COLO668 (cell line): ENCODE measurements at regions not wholly inside any gene's neighbourhood (a gene's known extent, or its start where the extent isn't known, plus 50 kb on each side); places are given as distances from the start of the nearest gene placed in this dataset.

Experiments used
- DNase-seq: peaks from one replicate; lab custom pipeline; 2025; ENCODE audit not compliant: unreplicated experiment; lab: John Stamatoyannopoulos, UW

DNA sequence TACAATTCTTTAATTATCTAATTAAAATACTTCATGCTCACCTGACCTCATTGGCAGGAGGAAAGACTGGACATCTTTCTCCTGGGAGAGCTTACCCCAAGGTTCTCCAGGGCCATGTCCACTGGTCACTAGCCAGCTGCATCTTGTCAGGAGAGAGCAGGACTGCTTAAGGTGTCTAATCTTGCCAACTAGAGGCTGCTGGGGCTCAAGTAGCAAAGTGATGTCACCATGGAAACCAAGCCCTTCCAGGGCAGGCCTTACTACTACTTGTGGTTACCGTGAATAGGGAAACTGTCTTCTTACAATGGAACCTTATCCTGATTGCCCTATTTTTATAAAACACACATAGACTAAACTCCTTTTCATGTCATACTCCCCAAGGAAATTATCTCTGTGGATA is 376.4 kb downstream of the SNAPC1 start:
- DNase-seq, result no peak

DNA sequence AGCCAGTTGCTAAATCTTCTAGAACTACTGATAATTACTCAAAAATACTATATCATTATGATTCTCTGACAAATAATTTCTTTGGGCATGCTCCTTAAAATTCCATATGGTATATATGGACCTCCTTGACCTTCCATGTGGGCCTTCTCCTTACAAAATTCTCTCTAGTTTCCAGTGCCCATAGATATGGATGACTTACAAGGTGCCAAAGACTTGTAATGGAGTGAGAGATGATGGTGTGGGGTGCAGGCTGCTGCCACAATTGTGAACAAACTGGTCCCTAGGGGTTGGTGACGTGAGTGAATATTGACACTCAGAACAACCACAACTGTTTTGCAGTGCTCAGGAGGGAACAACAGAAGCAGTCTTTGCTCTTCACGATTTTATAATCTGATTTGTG is 378.9 kb downstream of the SNAPC1 start:
- DNase-seq, result no peak

DNA sequence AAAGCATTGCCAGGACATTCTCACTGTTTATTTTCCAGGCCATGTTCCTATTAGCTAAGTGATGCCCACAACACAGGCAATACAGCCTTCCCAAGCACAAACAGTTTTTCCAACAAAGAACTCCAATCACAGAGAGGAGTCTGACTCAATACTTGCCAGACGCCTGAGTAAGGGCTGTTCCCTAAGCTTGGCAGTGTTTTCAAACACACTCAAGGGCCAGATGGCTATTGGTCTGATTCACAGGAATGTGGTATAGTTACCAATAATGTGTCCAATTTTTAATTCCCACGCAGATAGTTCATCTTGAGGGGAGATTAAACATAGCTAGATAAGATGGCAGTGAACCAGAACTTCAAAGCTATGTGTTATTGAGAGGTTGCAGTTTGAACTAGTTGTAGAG is 381.0 kb downstream of the SNAPC1 start:
- DNase-seq, result no peak

DNA sequence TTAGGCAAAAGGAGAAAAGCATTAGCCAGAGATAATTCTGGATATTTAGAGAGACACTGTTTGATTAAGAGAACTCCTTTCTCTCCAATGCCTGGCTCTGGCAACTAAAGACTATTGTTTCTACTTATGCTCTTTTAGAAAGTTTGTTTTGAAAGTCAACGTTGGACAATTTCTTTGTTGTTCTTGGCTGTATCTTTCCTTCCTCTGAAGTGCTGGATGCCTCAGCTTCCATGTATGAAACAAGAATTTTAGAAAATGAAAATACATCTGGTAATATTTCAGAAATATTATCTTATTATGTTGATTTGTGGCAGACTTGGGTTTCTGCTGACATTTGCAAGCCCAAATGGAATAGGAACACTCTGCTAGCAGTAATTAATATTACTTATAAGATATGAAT is 382.6 kb downstream of the SNAPC1 start:
- DNase-seq, result no peak

DNA sequence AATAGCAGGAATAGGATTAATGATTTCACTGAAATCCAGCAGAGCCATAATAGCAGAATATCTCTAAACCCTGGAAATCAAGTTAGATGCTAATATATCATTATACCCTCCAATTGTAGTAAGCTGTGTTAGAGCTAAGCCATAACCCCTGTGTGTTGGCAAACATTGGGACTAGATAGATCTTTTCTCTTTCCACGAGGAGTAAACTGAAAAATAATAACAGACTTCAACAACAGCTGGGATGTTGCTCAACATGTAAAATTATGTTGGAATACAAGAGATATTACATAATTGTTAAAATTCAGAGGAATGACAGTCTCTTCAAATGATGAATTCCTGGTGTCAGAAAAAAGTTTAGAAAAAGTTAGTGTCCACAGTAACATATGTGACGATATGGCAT is 383.8 kb downstream of the SNAPC1 start:
- no peak for DNase-seq

DNA sequence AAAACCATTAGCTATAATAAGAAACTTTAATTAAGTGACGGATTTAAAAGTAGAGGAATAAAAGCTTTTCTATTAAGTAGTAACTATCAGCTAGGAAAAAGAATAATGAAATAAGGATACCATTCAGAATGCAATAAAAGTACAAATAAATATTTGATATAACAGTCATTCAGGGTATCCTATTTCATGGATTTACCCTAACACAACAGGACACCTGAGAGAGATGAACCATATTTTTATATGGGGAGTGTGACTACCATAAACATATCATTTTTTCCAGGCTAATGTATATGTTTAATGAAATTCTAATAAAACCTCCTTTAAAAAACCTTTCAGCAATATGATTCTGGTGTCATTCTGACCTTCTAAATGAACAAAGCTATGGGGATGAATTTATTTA is 393.8 kb downstream of the SNAPC1 start:
- DNase-seq, result no peak

DNA sequence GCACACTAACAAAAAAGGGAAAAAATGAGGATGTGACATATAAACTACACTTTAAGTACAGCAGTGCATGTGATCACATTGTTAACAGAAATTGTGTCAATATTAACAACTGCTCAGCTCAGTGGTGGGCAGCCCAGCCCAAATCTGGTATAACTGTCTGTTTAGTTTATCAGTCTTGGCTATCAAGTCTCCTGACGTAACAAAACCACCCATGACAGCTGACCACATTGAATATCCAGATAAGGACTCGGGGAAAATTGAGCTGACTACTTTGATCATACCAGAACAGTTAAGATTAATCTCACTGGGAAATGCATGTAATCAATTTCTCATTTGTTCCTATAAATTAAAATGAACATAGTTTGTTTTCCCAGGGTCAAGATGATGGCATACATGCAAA is 396.6 kb downstream of the SNAPC1 start:
- no peak for DNase-seq

DNA sequence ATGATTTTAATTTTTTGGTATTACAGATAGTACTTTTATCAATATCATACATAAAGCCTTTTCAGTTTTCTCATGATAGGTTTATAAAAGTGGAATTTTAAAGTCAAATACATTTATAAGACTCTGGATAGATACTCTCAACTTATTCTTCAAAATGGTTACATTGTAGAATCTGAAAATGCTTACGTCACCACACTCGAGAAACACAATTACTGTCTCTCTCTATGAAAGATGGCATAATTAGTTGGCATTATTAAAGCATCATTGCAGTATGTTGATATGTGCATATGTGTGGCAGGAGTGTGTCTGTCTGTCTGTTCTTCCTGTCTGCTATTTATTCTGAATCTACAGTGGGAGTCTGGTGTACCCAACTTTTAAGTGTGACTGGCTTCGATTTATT is 397.1 kb downstream of the SNAPC1 start:
- no peak for DNase-seq

DNA sequence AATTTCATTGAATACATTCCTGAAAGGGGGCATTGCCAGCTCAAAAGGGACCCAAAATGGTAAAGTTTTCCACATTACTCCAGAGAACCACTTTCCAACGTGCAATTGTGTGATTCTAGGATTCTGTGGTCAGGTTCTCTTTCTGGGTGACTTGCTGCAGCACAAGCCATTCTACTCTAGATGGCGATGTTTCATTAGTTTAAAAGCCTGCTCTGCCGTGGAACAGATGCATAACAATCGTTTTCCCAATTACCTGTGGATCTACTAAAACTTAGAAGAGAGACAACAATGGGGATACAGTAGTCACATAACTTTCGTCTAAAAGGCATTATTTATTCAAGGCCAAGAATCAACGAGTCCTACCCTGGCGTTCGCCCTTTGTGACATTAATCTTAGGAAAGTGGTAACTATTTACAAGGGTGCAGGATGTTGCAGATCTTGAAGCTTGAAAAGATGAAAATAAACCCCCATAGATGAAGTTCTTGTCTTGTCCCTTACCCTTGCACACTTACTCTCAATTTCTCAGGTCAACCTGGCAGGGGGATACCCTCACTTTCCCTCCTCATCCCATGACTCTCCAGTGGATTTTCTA is 400.9 kb downstream of the SNAPC1 start:
- DNase-seq, result peak; percentile 39

DNA sequence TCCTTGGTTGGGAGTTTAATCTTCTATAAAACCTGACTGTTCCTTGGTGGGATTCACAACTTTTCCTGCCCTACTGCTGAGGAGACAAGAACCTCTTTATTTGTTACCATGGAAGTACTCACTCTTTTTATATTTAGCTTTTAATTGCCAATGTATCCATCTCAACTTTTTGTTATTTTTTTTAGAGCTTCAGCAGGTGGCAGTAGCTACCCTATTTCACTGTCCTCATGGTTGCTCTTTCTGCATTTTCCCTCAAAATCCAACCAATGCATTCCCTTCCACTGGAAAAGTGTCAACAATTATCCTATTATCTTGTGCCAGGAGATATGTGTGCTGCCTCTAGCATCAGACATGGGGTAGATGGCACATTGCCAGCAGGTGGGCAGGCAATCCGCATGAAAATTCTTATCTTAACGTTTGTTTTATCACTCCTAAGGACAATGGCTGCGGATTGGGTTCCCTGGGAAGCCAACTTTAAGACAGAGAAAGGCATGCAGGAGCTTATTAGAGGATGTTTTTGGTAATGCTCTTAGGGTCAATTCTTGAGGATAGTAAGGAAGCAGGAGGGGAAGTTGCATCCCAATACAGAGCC is 406.4 kb downstream of the SNAPC1 start:
- no peak for DNase-seq

DNA sequence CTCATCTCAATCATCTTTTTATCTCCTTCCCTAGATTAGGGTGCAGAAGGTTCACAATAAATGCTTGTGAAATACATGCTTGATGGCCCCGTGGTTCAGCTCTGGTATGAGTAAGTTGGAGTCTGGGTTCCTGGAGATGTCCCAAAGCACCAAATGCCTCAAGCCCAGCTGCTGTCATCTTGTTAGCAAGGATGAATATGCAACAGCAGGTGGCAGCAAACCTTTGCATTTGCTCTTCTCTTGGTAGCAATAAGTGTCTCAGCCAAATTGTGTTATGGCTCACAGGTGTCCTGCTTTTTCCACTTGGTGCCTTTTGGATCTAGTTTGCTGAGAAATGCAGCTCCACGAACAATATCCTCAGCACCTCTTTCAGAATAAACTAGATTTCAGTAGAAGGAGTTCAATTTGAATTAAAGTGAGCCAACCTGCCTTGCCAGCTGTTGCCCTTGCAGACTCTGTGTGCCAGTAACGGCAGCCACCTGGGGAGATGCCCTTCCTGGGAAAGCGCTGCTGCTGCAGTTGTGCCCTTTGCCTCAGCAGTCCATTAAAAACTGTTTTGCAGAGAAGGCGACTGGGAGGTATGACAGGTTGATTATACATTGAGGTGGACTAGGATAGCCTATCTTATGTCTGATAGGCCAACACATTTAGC is 417.3 kb downstream of the SNAPC1 start:
- DNase-seq, result peak; percentile 77

DNA sequence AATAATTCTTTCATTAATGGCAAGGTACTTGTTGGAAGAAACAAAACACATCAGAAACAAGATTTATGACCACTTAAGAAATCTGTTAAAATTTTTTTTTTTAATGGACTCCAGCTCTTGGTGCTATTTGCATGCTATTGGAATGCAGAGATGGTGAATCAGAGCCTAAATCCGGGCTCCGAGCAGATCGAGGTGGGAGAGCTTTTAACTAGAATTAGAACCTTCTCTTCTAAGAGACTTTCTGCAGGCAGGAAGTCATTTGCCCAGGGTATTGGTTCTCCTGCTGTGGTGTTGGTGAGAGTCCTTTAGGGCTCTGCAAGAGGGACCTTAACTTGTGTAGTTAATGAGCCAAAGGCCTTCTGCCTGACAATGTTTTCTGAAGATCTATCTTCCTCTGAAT is 419.4 kb downstream of the SNAPC1 start:
- DNase-seq, result no peak

DNA sequence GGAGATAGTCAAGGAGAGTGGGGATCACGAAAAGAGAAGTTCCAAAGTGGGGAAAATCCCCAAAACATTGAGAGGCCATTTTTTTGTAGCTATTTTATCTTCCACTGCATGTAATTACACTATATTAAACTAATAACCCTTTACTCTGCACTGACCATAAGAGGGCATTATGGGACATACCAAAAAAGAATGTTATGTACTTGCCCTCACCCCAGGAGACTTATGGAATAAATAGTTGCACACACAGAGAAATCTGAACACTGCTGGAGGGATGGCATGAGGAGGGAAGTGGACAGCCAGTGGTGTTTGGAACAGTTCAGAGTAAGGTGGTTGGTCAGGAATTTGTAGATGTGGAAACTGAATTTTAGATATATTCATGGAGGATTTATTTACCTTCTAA is 422.9 kb downstream of the SNAPC1 start:
- no peak for DNase-seq

DNA sequence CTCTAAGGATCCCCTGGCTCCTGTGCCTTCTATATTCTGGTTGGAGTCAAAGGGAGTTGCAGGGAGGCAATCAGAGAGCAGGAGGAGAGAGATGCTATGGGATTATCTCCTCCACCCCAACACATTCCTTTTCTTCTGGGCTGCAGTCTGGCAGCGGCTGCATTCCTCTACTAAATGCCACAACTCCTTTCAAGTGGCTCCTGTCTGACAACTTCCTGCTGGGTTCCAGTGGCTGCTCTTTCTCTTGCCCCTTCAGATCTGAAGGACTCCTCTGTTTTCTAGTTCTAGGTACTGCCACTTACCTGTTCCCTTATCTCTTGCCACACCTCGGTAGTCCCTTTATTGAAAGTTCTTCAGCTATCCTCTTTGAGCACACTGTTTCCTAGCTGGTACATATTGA is 425.0 kb downstream of the SNAPC1 start:
- DNase-seq, result no peak

DNA sequence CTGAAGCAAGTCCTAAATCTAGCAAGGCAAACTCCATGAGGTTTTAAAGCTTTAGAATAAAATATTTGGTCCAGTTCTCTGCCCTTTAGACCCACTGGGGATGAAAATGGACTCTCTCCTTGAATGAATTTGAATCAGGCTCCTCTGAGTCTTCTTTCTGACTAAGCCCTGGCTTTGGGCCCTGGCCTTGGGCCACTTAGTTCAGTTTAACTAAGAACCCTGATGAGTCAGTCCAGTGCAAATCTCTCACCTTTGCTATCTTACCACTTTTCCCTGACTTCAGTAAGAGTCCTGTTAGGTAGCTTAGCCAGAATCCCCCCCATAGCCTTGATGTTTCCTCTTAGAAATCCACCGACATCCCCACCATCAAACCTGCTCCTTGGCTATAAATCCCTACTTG is 427.5 kb downstream of the SNAPC1 start:
- DNase-seq, result no peak

DNA sequence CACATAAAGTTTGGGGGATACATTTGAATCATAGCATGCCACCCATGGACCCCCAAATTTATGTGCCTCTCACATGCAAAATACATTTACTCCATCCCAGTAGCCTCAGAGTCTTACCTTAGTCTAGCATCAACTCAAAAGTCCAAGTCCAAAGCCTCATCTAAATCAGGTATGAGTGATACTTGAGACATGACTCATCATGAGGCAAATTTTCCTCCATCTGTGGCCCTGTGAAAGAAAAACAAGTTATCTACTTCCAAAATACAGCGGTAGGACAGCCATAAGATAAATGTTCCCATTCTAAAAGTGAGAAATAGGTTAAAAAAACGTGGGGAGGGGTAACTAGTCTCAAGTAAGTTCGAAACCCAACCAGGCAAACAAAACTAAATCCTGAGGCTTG is 444.2 kb downstream of the SNAPC1 start:
- no peak for DNase-seq

DNA sequence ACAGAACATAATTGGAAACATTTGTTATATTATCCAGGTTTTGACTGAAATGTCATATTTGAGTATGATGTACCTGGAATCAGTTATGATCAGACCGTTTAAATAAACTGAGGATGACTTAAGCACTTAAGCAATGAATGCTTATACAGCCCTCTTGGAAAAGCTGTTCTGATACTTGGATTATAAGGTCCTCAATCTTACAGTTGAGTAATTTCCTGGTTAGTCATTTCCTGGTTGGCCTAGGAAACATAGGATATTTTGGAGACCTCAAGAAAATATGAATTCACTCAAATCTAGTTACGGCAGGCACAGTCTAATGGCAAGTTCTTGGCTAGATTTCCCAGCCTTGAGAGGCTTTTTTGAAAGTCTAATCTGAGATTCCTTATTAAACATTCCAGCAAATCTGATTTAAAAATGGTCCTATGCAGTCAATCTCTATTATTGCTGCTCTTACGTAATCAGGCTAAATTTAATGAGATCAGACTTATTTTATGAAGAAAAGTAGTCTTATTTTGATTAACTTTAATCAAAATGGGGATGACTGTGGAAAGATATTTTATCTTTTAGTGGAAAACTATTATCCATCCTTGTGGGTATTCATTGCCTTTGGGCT is 447.2 kb downstream of the SNAPC1 start:
- DNase-seq, result no peak

DNA sequence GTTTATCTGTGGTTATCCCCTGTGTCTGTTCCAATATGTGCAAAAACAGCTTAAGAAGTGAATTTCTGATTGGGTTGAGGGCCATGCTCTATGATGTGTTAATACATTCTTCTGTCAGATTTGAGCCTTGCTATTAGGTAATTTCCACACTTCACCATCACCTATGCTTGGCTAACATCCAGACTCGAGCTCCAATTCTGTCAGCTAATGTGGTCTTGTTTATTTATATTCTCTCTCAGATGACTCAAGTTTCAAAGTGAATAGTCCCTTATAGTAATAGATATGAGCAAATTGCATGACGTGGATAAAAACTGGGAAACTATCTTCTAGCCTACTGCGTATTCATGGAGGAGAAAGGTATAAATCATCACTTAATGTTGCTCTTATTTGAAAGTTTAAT is 451.3 kb downstream of the SNAPC1 start:
- DNase-seq, result no peak

DNA sequence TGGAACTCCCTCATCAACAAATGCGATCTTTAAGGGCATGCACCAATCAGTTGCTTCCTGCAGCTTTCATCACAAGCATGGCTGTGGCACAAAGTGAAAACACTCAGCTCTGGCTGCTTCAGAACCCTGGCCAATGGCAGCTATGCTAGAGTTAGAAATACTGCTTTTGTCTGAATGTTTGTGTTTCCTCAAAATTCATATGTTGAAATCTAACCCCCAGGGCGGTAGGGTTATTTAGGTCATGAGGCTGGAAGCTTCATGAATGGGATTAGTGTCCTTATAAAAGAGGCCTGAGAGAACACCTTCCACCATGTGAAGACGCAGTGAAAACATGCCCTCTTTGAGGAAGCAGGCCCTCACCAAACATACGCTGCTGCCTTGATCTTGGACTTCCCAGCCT is 453.9 kb downstream of the SNAPC1 start:
- DNase-seq, result no peak

DNA sequence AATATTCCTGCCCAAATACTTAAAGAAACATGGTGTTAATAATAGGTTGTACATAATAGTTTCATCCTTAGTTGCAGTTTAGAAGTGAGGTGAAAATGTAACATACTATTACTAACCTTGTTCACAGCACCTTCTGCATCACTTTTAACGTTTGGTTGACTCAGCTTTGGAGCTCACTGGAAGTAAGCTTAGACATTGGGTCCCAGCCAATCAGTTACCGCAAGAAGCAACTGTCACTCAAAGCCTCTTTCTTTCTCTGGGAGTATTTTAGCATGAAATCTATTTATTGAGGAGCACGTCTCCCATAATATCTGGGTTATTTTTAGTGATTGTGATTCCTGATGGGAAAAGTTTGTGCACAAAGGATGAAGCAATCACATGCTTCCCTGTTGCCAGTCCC is 472.6 kb downstream of the SNAPC1 start:
- no peak for DNase-seq

DNA sequence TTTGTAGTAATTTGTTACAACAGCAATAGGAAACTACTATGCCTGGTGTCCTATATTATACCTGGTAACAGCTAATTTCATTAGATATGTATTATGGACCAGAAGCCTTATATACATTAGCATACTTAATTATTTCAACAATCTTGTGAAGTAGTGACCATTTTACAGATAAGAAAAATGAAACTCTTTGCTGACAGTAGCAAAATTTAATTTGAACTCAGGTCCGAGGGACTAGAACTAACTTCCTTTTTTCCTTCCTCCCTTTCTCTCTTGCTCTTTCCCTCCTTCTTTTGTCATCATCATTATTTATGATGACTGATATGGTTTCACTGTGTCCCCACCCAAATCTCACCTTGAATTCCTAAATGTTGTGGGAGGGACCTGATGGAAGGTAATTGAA is 482.0 kb downstream of the SNAPC1 start:
- DNase-seq, result no peak

DNA sequence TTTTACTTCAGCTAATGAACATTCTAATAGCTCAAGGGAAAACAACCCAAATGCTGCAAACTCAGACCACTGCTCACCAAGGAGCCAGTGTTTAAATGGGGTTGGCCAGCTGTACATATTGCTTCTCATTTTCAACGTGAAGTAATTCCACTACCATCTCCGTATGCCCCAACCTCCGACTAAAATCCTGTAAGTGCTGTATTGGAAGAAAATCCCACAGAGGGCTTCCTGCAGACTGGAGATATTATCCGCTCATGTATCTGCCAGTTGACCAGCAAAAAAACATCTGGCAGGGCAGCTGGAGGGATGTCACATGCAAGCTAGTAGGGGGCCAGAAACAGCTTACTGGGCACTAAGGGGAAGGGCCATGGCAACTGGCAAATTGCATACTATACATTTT is 485.0 kb downstream of the SNAPC1 start:
- no peak for DNase-seq

DNA sequence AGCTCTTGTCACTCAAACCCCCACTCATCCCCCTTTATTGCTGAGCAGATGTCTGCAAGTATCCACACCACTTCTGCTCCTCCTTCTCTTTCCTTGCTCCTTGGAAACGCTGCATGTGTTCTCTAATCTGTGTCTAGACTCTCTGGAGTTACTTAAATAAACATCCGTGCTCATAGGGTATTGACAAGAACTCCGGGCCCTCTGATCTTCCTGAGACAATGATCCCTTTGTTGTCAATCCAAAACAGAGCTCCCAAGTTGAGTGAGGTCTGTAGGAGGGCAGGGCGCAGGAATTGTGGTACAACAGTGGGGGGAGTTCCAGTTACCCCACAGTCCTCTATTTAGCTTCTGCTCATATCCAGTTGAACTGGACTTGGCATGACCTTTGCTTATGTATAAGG is 489.0 kb downstream of the SNAPC1 start:
- DNase-seq, result no peak
